Caco-2 (cell line): ENCODE measurements at regions not wholly inside any gene's neighbourhood (a gene's known extent, or its start where the extent isn't known, plus 50 kb on each side); places are given as distances from the start of the nearest gene placed in this dataset.
"Not testable (repeated sequence)": the region's sequence is repeated elsewhere in the genome, so short reads cannot be mapped to it uniquely, and the experiment has no call there.

ENCODE experiments used
- BruUV-seq: library from RNA; stranded (reverse); fragments of 400-500 nt; replicated peaks from 2 replicates; lab custom pipeline; 2021; lab: Mats Ljungman, UMichigan
- CTCF ChIA-PET: fragments of 300-600 bp; sonication (Branson Sonifier 250); formaldehyde crosslinking; loops from one replicate; lab custom pipeline; 2022; ENCODE audit warnings: antibody characterized with exemption; lab: Charles Lee
- POLR2A ChIA-PET: fragments of 300-600 bp; sonication (Branson Sonifier 250); formaldehyde crosslinking; loops from one replicate; lab custom pipeline; 2022; ENCODE audit warnings: antibody characterized with exemption; lab: Charles Lee
- DNase-seq, 2 experiments: peaks; one replicate each; pipeline versions ENCODE4 v3.0.0 to v3.0.0-alpha.2; 2020 to 2022
- H3K27me3 ChIP-seq: replicated peaks from 2 replicates; pipeline ENCODE4 v1.6.0; 2011; ENCODE audit warnings: low read length; ENCODE audit not compliant: control insufficient read depth, insufficient read depth
- H3K36me3 ChIP-seq: 2 replicates; pipeline ENCODE4 v1.5.1; 2011; ENCODE audit warnings: low read length; ENCODE audit not compliant: control insufficient read depth, insufficient read depth
- H3K4me1 ChIP-seq: fragments of 250-450 bp; sonication (Bioruptor Pico); 2 replicates; pipeline ENCODE4 v1.5.1; 2020; ENCODE audit warnings: mild to moderate bottlenecking
- H3K4me3 ChIP-seq: 2 replicates; pipeline ENCODE4 v1.5.1; 2011; ENCODE audit warnings: low read depth, mild to moderate bottlenecking, control low read depth, low read length
- H3K9me3 ChIP-seq: fragments of 250-450 bp; sonication (Bioruptor Pico); 2 replicates; pipeline ENCODE4 v1.5.1; 2020; ENCODE audit warnings: mild to moderate bottlenecking, moderate library complexity
- H3K27ac Mint-ChIP-seq: one replicate; pipeline ENCODE4 v1.8.0; 2022; ENCODE audit warnings: mixed read lengths; ENCODE audit not compliant: unreplicated experiment
- H3K27me3 Mint-ChIP-seq: one replicate; pipeline ENCODE4 v1.8.0; 2022; ENCODE audit warnings: mixed read lengths; ENCODE audit not compliant: insufficient read depth, unreplicated experiment
- H3K36me3 Mint-ChIP-seq: one replicate; pipeline ENCODE4 v1.8.0; 2022; ENCODE audit warnings: mild to moderate bottlenecking, mixed read lengths; ENCODE audit not compliant: insufficient read depth, unreplicated experiment
- H3K4me1 Mint-ChIP-seq: one replicate; pipeline ENCODE4 v1.8.0; 2022; ENCODE audit warnings: low read depth, mixed read lengths; ENCODE audit not compliant: unreplicated experiment
- H3K4me3 Mint-ChIP-seq: one replicate; pipeline ENCODE4 v1.8.0; 2022; ENCODE audit warnings: mild to moderate bottlenecking, moderate library complexity, mixed read lengths; ENCODE audit not compliant: unreplicated experiment
- H3K9me3 Mint-ChIP-seq: one replicate; pipeline ENCODE4 v1.8.0; 2022; ENCODE audit warnings: mixed read lengths; ENCODE audit not compliant: unreplicated experiment
- intact Hi-C: fragments of 100-400 bp; cut with micrococcal nuclease; formaldehyde crosslinking; loops from one replicate; pipeline ENCODE4 v1.10.0; 2022; ENCODE audit not compliant: unreplicated experiment
- TF ChIP-seq, protein P1 (sequence below), 2 experiments: fragments of 200-600 bp in 1 of 2; IDR thresholded peaks; 1 replicate in 1 of 2; 2 replicates in 1 of 2; pipeline versions ENCODE4 v1.5.1 to v1.8.0; 2011 to 2022; ENCODE audit warnings: antibody characterized with exemption in 1 of 2, control low read depth in 1 of 2, inconsistent platforms in 1 of 2, low read depth in 1 of 2, low read length in 1 of 2, mild to moderate bottlenecking in 1 of 2, moderate library complexity in 1 of 2; ENCODE audit not compliant: insufficient read depth in 1 of 2, severe bottlenecking in 1 of 2, unreplicated experiment in 1 of 2

DNA sequence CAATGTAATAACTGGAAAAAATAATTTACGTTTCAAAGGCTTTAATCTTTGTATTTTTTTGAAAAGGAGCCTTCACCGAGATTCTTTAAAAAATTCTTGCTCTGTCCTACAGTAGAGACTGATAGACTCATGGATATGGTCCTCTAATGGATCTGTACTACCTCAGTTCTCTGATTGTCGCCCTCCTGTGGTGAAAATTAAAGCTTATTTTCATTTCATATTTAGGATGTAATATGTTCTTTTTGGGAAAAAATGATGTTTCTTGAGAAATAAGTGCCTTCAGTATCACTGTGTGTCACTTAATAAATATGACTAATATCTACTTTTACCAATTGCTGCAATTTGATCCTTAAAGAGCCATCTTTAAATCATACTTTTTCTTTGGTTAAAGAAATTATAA is 4593.3 kb upstream of the OR11H1 start:
- BruUV-seq, H3K27me3 Mint-ChIP-seq, H3K4me3 ChIP-seq, POLR2A ChIA-PET, H3K4me3 Mint-ChIP-seq, H3K27ac Mint-ChIP-seq, H3K4me1 ChIP-seq, H3K4me1 Mint-ChIP-seq, CTCF ChIA-PET, H3K9me3 ChIP-seq, DNase-seq, intact Hi-C loops, H3K36me3 Mint-ChIP-seq, H3K36me3 ChIP-seq, H3K27me3 ChIP-seq: not testable (repeated sequence)
- TF ChIP-seq, protein P1, sequence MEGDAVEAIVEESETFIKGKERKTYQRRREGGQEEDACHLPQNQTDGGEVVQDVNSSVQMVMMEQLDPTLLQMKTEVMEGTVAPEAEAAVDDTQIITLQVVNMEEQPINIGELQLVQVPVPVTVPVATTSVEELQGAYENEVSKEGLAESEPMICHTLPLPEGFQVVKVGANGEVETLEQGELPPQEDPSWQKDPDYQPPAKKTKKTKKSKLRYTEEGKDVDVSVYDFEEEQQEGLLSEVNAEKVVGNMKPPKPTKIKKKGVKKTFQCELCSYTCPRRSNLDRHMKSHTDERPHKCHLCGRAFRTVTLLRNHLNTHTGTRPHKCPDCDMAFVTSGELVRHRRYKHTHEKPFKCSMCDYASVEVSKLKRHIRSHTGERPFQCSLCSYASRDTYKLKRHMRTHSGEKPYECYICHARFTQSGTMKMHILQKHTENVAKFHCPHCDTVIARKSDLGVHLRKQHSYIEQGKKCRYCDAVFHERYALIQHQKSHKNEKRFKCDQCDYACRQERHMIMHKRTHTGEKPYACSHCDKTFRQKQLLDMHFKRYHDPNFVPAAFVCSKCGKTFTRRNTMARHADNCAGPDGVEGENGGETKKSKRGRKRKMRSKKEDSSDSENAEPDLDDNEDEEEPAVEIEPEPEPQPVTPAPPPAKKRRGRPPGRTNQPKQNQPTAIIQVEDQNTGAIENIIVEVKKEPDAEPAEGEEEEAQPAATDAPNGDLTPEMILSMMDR (IDR thresholded peaks at IDR 0.05; ENCODE audit: insufficient read depth in 1 of 2, low read depth in 1 of 2, low read length in 1 of 2, severe bottlenecking in 1 of 2, unreplicated experiment in 1 of 2) = peak; percentile 10 to 26
- H3K9me3 Mint-ChIP-seq = peaks cover 16% of the 10 kb centered on the region

DNA sequence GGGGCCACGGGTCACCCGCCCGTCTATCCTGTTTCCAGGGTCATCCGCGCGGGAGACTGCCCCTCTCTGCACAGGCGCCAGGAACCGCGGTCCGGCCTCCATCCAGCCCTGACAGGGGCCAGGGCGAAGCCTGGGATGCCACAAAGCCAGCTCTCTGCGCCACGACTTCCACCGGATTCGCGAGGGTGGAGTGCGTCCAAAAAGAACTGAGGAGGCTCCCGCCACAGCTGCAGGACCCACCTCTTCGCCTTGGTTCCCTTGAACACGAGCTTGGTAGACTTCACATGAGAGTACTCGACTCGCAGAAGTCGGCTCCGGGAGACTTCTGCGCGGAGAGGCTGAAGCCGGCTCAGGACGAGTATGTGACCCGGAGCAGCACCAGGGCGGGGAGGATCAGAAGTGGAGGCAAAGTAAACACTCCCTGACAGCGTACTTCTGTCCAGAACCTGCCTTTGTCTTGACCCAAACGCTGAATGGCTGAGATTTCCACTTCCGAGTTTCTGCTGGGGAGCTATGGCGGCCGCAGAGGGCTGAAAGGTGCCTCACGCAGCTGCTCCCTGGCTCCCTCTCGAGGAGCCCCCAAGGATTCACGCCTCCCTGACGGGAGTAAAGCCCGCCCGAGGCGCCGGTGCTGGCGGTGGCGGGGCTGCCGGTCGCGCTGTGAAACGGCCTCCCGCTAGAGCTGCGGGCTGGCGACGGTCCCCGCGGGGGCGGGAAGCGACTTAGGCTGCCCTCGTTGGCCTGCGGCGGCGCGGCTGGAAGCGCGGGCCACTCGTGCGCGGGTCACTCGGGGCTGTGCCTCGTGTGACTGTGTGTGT is 4566.7 kb upstream of the OR11H1 start:
- Histone ChIP-seq H3K27me3 (no peaks in the 10 kb centered on the region), H3K9me3 (peaks cover 2% of the 10 kb centered on the region; the same call in 1 of the 2 replicates), H3K4me3 (no peak overlapping the region), H3K36me3 (no peaks in the 10 kb centered on the region), H3K4me1 (no peaks in the 10 kb centered on the region)
- BruUV-seq = no TSS peak
- H3K27ac Mint-ChIP-seq = no peak overlapping the region
- peaks cover 4% of the 10 kb centered on the region for H3K36me3 Mint-ChIP-seq
- intact Hi-C loops = no loop called here
- no peaks in the 10 kb centered on the region for H3K4me1 Mint-ChIP-seq
- CTCF ChIA-PET = no interaction called here
- no peak for DNase-seq
- no peak overlapping the region for H3K4me3 Mint-ChIP-seq
- TF ChIP-seq, protein P1 (IDR thresholded peaks at IDR 0.05; ENCODE audit: insufficient read depth in 1 of 2, low read depth in 1 of 2, low read length in 1 of 2, severe bottlenecking in 1 of 2, unreplicated experiment in 1 of 2) = no peak
- POLR2A ChIA-PET = no interaction called here
- no peaks in the 10 kb centered on the region for H3K27me3 Mint-ChIP-seq
- H3K9me3 Mint-ChIP-seq = peaks cover 49% of the 10 kb centered on the region

DNA sequence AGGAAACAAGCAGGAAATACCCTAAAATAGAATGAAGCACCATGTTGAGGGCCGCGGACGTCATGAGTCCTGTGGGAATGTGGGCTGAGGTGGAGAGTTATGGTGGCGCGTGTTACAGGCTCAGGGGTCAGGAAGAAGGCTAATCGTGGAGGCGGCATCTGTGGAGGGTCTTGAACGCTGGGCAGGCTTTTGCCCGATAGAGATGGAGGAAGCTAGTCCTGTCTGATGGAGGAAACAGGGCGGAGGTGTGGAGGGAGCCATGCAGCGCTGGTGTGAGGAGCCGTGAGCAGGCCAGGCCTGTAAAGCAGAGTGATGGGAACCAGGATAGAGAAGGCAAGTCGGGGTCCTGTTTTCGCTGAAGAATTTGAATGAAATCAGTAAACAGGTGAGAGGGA is 4566.1 kb upstream of the OR11H1 start:
- POLR2A ChIA-PET, H3K4me3 Mint-ChIP-seq, DNase-seq, H3K36me3 ChIP-seq, H3K4me1 Mint-ChIP-seq, H3K9me3 ChIP-seq, H3K27me3 Mint-ChIP-seq, intact Hi-C loops, H3K4me3 ChIP-seq, H3K4me1 ChIP-seq, H3K27me3 ChIP-seq, H3K36me3 Mint-ChIP-seq, BruUV-seq, H3K27ac Mint-ChIP-seq, CTCF ChIA-PET: not testable (repeated sequence)
- peaks cover 48% of the 10 kb centered on the region for H3K9me3 Mint-ChIP-seq
